Stimulated activated naive B cell treated with anti-CD40 and anti-IgM and Interleukin-4, amounts not matched to agents 10 μg/mL and 1 μg/mL and 100 μg/mL, for 72 hours (primary cell): ENCODE measurements at regions not wholly inside any gene's neighbourhood (a gene's known extent, or its start where the extent isn't known, plus 50 kb on each side); places are given as distances from the start of the nearest gene placed in this dataset.
A peak's percentile ranks its signal among the peaks of the same experiment; 100 is the strongest.

Experiments used
- ATAC-seq, 2 donors: fragments of 150-1000 bp; cut with Tn5 transposase; replicated peaks; 2 replicates each; pipeline ENCODE4 v1.10.0; 2021; ENCODE audit warnings: moderate library complexity in 1 of 2
- DNase-seq: peaks from one replicate; pipeline ENCODE4 v3.0.0; 2021
- H3K27ac Mint-ChIP-seq: one replicate; pipeline ENCODE4 v1.8.0; 2022; ENCODE audit warnings: mild to moderate bottlenecking, mixed read lengths
- H3K27me3 Mint-ChIP-seq, 2 donors: one replicate each; pipeline ENCODE4 v1.8.0; 2022; ENCODE audit warnings: mixed read lengths in 2 of 2
- H3K36me3 Mint-ChIP-seq, 2 donors: one replicate each; pipeline ENCODE4 v1.8.0; 2022; ENCODE audit warnings: mixed read lengths in 2 of 2, mild to moderate bottlenecking in 1 of 2
- H3K4me1 Mint-ChIP-seq, 2 donors: one replicate each; pipeline ENCODE4 v1.8.0; 2022; ENCODE audit warnings: mixed read lengths in 2 of 2, mild to moderate bottlenecking in 1 of 2
- H3K4me3 Mint-ChIP-seq, 2 donors: one replicate each; pipeline ENCODE4 v1.8.0; 2022; ENCODE audit warnings: mild to moderate bottlenecking in 2 of 2, mixed read lengths in 2 of 2, moderate library complexity in 1 of 2
- H3K9me3 Mint-ChIP-seq, 2 donors: one replicate each; pipeline ENCODE4 v1.8.0; 2022; ENCODE audit warnings: mixed read lengths in 2 of 2, mild to moderate bottlenecking in 1 of 2

- peak; percentile 12 to 36 for ATAC-seq
- Mint-ChIP-seq H3K27me3 (no peaks in the 10 kb centered on the region), H3K9me3 (peaks cover 0 to 2% of the 10 kb centered on the region in 2 donors), H3K4me1 (no peaks in the 10 kb centered on the region), H3K36me3 (no peaks in the 10 kb centered on the region), H3K27ac (no peak overlapping the region), H3K4me3 (no peak overlapping the region)
- DNase-seq, result no peak
These were observed 752.1 kb downstream of the DTWD2 start for GRCh38 chr5:118236108-118236849.

DNA sequence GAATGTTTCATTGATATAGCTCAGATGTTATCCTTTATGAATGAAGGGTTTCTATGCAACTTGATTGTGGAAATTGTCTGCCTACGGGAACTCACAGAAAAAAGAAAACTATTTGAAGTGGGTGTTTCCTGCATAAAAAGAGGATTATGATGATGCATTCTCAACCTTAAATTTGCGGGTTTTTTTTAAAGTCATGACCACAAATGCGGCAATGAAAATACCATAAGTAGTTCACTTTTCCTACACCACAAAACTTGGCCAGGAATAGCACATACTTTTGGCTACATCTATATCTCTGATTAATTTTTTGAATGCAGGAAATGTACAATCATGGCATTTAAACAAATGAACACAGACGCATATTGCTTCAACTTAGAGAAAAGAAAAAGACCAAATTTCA is 754.7 kb downstream of the DTWD2 start:
- Mint-ChIP-seq H3K36me3 (no peaks in the 10 kb centered on the region), H3K4me1 (no peaks in the 10 kb centered on the region), H3K9me3 (peaks cover 0 to 1% of the 10 kb centered on the region in 2 donors), H3K27ac (no peak overlapping the region), H3K4me3 (no peak overlapping the region), H3K27me3 (no peaks in the 10 kb centered on the region)
- ATAC-seq (no peak), DNase-seq (no peak)

DNA sequence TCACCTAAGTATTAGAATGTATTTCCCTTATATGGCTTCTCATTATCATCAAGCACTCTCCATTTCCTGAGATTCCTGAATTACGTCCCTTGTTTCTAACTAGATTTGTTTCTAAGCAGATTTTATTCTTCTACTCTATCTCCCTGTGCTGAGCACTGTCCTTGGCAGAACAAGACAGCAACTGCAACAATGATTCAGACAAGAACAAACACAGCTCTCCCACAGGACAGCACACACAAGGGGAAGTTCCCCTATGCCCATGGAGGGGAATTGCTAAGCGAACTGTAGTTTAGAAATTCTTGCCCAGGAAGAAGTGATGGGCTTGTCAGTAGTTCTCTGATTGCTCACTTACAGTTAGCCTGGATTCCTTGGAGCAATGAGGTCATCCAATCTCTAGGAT is 759.9 kb downstream of the DTWD2 start:
- no peak overlapping the region for H3K27ac Mint-ChIP-seq
- no peaks in the 10 kb centered on the region for H3K27me3 Mint-ChIP-seq
- H3K4me3 Mint-ChIP-seq, result no peak overlapping the region
- H3K4me1 Mint-ChIP-seq, result no peaks in the 10 kb centered on the region
- no peak for ATAC-seq
- peaks cover 0 to 3% of the 10 kb centered on the region in 2 donors for H3K9me3 Mint-ChIP-seq
- no peak for DNase-seq
- H3K36me3 Mint-ChIP-seq, result no peaks in the 10 kb centered on the region

GRCh38 chr5:118224546-118224945 is 763.8 kb downstream of the DTWD2 start:
- peaks cover 0 to 2% of the 10 kb centered on the region in 2 donors for H3K9me3 Mint-ChIP-seq
- no peaks in the 10 kb centered on the region for H3K4me1 Mint-ChIP-seq
- no peak overlapping the region for H3K4me3 Mint-ChIP-seq
- DNase-seq (no peak), ATAC-seq (no peak)
- H3K36me3 Mint-ChIP-seq, result no peaks in the 10 kb centered on the region
- no peaks in the 10 kb centered on the region for H3K27me3 Mint-ChIP-seq
- no peak overlapping the region for H3K27ac Mint-ChIP-seq

- H3K4me1 Mint-ChIP-seq, result no peaks in the 10 kb centered on the region
- H3K27me3 Mint-ChIP-seq, result no peaks in the 10 kb centered on the region
- DNase-seq, result no peak
- H3K9me3 Mint-ChIP-seq, result peaks cover 0 to 3% of the 10 kb centered on the region in 2 donors
- no peak for ATAC-seq
- no peak overlapping the region for H3K4me3 Mint-ChIP-seq
- no peaks in the 10 kb centered on the region for H3K36me3 Mint-ChIP-seq
- H3K27ac Mint-ChIP-seq, result no peak overlapping the region
These were observed 767.7 kb downstream of the DTWD2 start for GRCh38 chr5:118220556-118221195.

DNA sequence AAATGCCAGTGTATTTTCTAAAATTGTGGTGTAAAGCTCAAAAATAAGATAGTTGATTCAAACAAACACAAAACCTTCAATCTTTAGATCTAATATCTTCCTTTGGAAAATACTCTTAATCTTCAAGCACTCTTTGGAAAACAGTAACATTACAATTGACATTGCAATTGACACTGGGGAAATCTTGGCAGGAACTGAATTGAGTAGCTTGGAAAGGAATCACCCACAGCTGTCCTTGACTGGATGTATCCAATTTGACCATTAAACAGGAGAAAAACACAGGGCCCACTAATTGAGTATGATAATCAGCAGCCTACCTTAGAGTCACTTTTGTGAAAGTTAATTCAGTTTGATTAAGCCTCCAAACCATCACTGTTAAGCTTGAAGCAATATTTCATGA is 776.7 kb downstream of the DTWD2 start:
- no peak for ATAC-seq
- Mint-ChIP-seq H3K9me3 (peaks cover 4 to 25% of the 10 kb centered on the region in 2 donors), H3K4me3 (no peak overlapping the region), H3K4me1 (no peaks in the 10 kb centered on the region), H3K36me3 (no peaks in the 10 kb centered on the region), H3K27me3 (no peaks in the 10 kb centered on the region), H3K27ac (no peak overlapping the region)
- DNase-seq, result no peak

GRCh38 chr5:118208031-118208453 is 780.3 kb downstream of the DTWD2 start:
- DNase-seq (no peak), ATAC-seq (no peak)
- H3K36me3 Mint-ChIP-seq, result no peaks in the 10 kb centered on the region
- H3K27me3 Mint-ChIP-seq, result no peaks in the 10 kb centered on the region
- no peak overlapping the region for H3K4me3 Mint-ChIP-seq
- H3K4me1 Mint-ChIP-seq, result no peaks in the 10 kb centered on the region
- no peak overlapping the region for H3K27ac Mint-ChIP-seq
- H3K9me3 Mint-ChIP-seq, result peaks cover 4 to 22% of the 10 kb centered on the region in 2 donors

- Mint-ChIP-seq H3K4me1 (no peaks in the 10 kb centered on the region), H3K27me3 (no peaks in the 10 kb centered on the region), H3K27ac (no peak overlapping the region), H3K4me3 (no peak overlapping the region), H3K36me3 (no peaks in the 10 kb centered on the region), H3K9me3 (no peaks in the 10 kb centered on the region)
- DNase-seq, result no peak
- no peak for ATAC-seq
These were observed 788.5 kb downstream of the DTWD2 start for GRCh38 chr5:118199801-118200200.

GRCh38 chr5:118196229-118196628 is 792.1 kb downstream of the DTWD2 start:
- no peak for ATAC-seq
- no peak overlapping the region for H3K27ac Mint-ChIP-seq
- H3K27me3 Mint-ChIP-seq, result no peaks in the 10 kb centered on the region
- no peak for DNase-seq
- H3K9me3 Mint-ChIP-seq, result no peaks in the 10 kb centered on the region
- H3K36me3 Mint-ChIP-seq, result no peaks in the 10 kb centered on the region
- no peaks in the 10 kb centered on the region for H3K4me1 Mint-ChIP-seq
- no peak overlapping the region for H3K4me3 Mint-ChIP-seq

DNA sequence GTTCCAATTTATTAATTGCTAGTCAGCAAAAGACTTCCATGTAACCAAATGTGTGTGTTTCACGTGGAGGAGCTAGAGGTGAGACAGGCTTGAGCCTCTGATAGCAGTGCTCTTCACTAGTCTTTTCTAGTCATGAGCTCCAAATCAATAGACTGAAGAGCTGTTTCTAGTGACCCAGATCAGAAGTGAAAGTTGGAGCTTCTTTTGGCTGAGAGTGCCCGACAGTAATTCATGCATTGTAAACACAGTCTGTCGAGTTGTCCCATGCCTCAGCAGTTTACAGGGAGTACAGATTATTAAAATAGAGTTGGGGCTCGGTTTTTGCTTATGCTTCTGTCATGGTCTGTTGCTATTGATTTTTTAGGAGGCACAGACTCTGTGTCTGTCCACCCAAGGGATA is 793.1 kb downstream of the DTWD2 start:
- no peaks in the 10 kb centered on the region for H3K4me1 Mint-ChIP-seq
- H3K36me3 Mint-ChIP-seq, result no peaks in the 10 kb centered on the region
- no peaks in the 10 kb centered on the region for H3K27me3 Mint-ChIP-seq
- H3K9me3 Mint-ChIP-seq, result no peaks in the 10 kb centered on the region
- ATAC-seq (no peak), DNase-seq (no peak)
- no peak overlapping the region for H3K4me3 Mint-ChIP-seq
- H3K27ac Mint-ChIP-seq, result no peak overlapping the region

DNA sequence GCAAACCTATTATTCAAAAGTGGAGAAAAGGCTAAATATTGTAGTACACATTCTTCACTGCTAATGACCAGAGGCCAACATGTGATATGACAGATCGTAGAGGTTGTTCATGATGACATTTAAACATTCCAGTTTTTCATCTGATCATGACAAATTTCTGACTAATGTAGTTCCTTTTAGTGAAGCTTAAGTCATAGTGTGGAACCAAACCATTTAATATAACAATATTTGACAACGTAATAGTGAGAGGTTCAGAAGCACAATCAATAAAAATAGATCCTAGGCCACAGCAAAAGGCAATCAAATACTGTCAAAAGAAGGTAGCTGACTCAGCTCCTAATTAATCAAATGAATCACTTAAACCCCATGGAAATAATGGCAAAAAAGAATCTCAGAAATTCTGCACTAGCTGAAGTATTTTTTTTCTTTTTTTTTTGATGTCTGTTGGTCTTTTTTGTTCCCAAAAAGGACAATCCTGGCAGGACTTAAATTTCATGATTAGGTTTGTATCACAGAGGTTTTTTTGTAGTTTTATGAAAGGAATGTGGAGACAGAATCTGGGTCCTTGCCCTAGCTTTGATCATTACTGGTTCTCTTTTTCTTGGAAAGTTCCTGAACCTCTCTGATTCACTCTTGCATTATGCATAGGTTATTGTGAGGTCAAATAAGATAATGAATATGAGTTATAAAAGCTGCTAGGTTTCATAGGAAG is 795.0 kb downstream of the DTWD2 start:
- ATAC-seq (no peak), DNase-seq (no peak)
- H3K4me3 Mint-ChIP-seq, result no peak overlapping the region
- no peaks in the 10 kb centered on the region for H3K9me3 Mint-ChIP-seq
- no peaks in the 10 kb centered on the region for H3K27me3 Mint-ChIP-seq
- H3K27ac Mint-ChIP-seq, result no peak overlapping the region
- H3K36me3 Mint-ChIP-seq, result no peaks in the 10 kb centered on the region
- no peaks in the 10 kb centered on the region for H3K4me1 Mint-ChIP-seq

GRCh38 chr5:118185018-118185417 is 803.3 kb downstream of the DTWD2 start:
- no peaks in the 10 kb centered on the region for H3K27me3 Mint-ChIP-seq
- DNase-seq (no peak), ATAC-seq (no peak)
- H3K27ac Mint-ChIP-seq, result no peak overlapping the region
- H3K4me3 Mint-ChIP-seq, result no peak overlapping the region
- H3K4me1 Mint-ChIP-seq, result no peaks in the 10 kb centered on the region
- no peaks in the 10 kb centered on the region for H3K36me3 Mint-ChIP-seq
- H3K9me3 Mint-ChIP-seq, result no peaks in the 10 kb centered on the region

DNA sequence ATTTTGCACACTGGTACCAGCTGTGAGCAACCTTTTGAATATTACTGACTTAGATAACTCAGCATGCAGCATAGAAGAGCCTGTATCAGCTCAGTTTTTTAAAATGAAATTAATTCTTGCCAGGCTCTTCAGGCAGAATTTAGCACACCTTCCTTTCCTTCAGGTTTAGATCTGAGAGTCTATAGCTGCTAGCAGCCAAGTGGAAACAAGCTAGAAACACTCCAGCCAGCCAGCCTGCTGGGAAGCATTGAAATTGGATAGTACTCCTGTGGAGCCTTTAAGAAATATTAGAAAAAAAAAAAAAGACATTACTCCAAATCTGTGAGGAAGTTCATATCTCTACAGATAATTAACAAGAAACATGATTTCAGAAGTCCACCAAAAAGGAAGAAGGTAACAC is 812.2 kb downstream of the DTWD2 start:
- Mint-ChIP-seq H3K4me3 (no peak overlapping the region), H3K4me1 (no peaks in the 10 kb centered on the region), H3K36me3 (no peaks in the 10 kb centered on the region), H3K27me3 (no peaks in the 10 kb centered on the region), H3K27ac (no peak overlapping the region), H3K9me3 (no peaks in the 10 kb centered on the region)
- no peak for ATAC-seq
- no peak for DNase-seq

DNA sequence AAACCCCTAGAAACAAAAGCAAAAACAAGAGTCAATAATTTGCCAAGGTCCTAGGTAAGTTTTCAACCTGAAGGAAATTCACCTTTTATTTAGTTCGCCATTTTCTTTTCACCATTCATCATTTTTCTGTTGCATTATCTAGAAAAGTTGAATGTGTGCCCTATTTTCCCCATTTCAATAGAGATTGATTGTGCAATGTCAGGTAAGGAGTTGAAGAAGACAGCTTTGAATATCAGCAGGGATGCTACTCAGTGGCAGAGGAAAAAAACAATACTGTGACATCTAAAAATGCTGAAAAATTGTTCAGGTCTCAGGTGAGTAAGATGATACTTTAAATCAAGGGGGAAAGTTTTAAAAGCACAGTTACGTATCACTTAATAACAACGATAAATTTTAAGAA is 813.7 kb downstream of the DTWD2 start:
- Mint-ChIP-seq H3K9me3 (no peaks in the 10 kb centered on the region), H3K4me3 (no peak overlapping the region)

GRCh38 chr5:118173340-118173739 is 815.0 kb downstream of the DTWD2 start:
- H3K27me3 Mint-ChIP-seq, result no peaks in the 10 kb centered on the region
- H3K9me3 Mint-ChIP-seq, result no peaks in the 10 kb centered on the region
- no peak for ATAC-seq
- no peaks in the 10 kb centered on the region for H3K36me3 Mint-ChIP-seq
- H3K27ac Mint-ChIP-seq, result no peak overlapping the region
- no peak for DNase-seq
- no peak overlapping the region for H3K4me3 Mint-ChIP-seq
- no peaks in the 10 kb centered on the region for H3K4me1 Mint-ChIP-seq

More for the DNA sequence above, 813.7 kb downstream of the DTWD2 start:
- H3K36me3 Mint-ChIP-seq, result no peaks in the 10 kb centered on the region
- ATAC-seq, result no peak
- no peak overlapping the region for H3K27ac Mint-ChIP-seq
- no peaks in the 10 kb centered on the region for H3K4me1 Mint-ChIP-seq
- no peaks in the 10 kb centered on the region for H3K27me3 Mint-ChIP-seq
- no peak for DNase-seq
